ENCODE measurements at regions not wholly inside any gene's neighbourhood (a gene's known extent, or its start where the extent isn't known, plus 50 kb on each side); places are given as distances from the start of the nearest gene placed in this dataset.

DNA sequence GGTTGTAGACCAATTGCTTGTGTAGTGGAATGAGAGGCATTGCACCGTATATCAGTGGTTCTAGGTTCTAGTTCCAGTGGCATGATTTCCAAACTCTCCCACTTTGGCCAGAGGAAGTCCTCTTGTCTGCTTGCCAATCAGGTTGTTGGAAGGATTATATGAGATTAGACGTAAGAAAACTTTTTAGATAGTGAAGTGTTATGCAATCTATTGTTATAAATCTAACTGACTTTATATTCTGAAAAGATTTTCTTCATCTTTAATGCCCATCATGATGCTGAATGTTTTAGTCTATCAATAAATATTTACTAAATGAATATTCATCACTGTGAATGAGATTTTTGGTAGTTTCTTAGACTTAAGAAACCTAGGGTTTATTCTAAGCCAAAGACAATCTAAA is 152.6 kb downstream of the TFPI2 start:
- TF ChIP-seq, protein P1, sequence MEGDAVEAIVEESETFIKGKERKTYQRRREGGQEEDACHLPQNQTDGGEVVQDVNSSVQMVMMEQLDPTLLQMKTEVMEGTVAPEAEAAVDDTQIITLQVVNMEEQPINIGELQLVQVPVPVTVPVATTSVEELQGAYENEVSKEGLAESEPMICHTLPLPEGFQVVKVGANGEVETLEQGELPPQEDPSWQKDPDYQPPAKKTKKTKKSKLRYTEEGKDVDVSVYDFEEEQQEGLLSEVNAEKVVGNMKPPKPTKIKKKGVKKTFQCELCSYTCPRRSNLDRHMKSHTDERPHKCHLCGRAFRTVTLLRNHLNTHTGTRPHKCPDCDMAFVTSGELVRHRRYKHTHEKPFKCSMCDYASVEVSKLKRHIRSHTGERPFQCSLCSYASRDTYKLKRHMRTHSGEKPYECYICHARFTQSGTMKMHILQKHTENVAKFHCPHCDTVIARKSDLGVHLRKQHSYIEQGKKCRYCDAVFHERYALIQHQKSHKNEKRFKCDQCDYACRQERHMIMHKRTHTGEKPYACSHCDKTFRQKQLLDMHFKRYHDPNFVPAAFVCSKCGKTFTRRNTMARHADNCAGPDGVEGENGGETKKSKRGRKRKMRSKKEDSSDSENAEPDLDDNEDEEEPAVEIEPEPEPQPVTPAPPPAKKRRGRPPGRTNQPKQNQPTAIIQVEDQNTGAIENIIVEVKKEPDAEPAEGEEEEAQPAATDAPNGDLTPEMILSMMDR (IDR thresholded peaks at IDR 0.05; ENCODE audit: extremely low read depth in 1 of 2, insufficient read depth in 1 of 2, low read depth in 1 of 2, low read length in 2 of 2): no peak
- TF ChIP-seq POLR2A (IDR thresholded peaks at IDR 0.05; ENCODE audit: low read depth, low read length) (no peak), JUN (IDR thresholded peaks at IDR 0.05; ENCODE audit: borderline replicate concordance, insufficient read depth, insufficient read length, low read depth) (no peak)
- TF ChIP-seq, protein P2, sequence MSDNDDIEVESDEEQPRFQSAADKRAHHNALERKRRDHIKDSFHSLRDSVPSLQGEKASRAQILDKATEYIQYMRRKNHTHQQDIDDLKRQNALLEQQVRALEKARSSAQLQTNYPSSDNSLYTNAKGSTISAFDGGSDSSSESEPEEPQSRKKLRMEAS (IDR thresholded peaks at IDR 0.05; ENCODE audit: insufficient read depth, insufficient read length): no peak

Measured in endothelial cell of umbilical vein (primary cell).